HEK293 (cell line): ENCODE measurements at regions not wholly inside any gene's neighbourhood (a gene's known extent, or its start where the extent isn't known, plus 50 kb on each side); places are given as distances from the start of the nearest gene placed in this dataset.

Experiments used
- CTCF ChIA-PET: fragments of 350-600 bp; formaldehyde crosslinking; extraction: SDS; loops from one replicate; lab custom pipeline; 2021; ENCODE audit warnings: antibody characterized with exemption; lab: Yijun Ruan, JAX
- POLR2A ChIA-PET: fragments of 300-600 bp; formaldehyde crosslinking; extraction: SDS; loops from one replicate; lab custom pipeline; 2020; ENCODE audit warnings: antibody characterized with exemption, inconsistent platforms; lab: Yijun Ruan, JAX
- H3K27ac ChIP-seq: fragments of 200-500 bp; sonication (Bioruptor generic); 2 replicates; pipeline ENCODE4 v1.5.1; 2014; ENCODE audit warnings: low read depth, low read length, control low read depth, inconsistent platforms; ENCODE audit errors: extremely low read depth
- H3K36me3 ChIP-seq, 2 experiments: fragments of 200-500 bp in 1 of 2; sonication (Bioruptor generic) in 1 of 2; 1 replicate in 1 of 2; 2 replicates in 1 of 2; pipeline ENCODE4 v1.5.1; 2014 to 2017; ENCODE audit warnings: inconsistent platforms in 2 of 2, low read length in 2 of 2; ENCODE audit not compliant: control insufficient read depth in 2 of 2, insufficient read depth in 1 of 2
- H3K4me1 ChIP-seq: fragments of 200-500 bp; sonication (Bioruptor generic); 2 replicates; pipeline ENCODE4 v1.5.1; 2014; ENCODE audit warnings: mild to moderate bottlenecking, low read length, inconsistent platforms; ENCODE audit not compliant: control insufficient read depth, insufficient read depth
- H3K4me3 ChIP-seq: 2 replicates; pipeline ENCODE4 v1.5.1; 2011; ENCODE audit warnings: low read depth, mild to moderate bottlenecking, control low read depth, low read length, moderate library complexity
- H3K9me3 ChIP-seq: fragments of 200-500 bp; sonication (Bioruptor generic); 2 replicates; pipeline ENCODE4 v1.5.1; 2014; ENCODE audit warnings: low read depth, low read length, inconsistent platforms; ENCODE audit not compliant: control insufficient read depth, insufficient read depth
- BCL11B ChIP-seq: fragments of 450-650 bp; formaldehyde crosslinking; IDR thresholded peaks from 2 replicates; pipeline ENCODE4 v1.5.1; 2016; ENCODE audit warnings: low read depth, missing biosample characterization, missing genetic modification characterization
- GLI2 ChIP-seq: fragments of 450-650 bp; formaldehyde crosslinking; IDR thresholded peaks from 2 replicates; pipeline ENCODE4; 2017; ENCODE audit warnings: missing biosample characterization, missing genetic modification characterization, low read depth, borderline replicate concordance
- GLI4 ChIP-seq: fragments of 450-650 bp; formaldehyde crosslinking; IDR thresholded peaks from 2 replicates; pipeline ENCODE4 v1.5.1; 2016; ENCODE audit warnings: missing biosample characterization, missing genetic modification characterization
- HOXD13 ChIP-seq: sonication (generic); formaldehyde crosslinking; IDR thresholded peaks from 2 replicates; pipeline ENCODE4 v1.8.0; 2022; ENCODE audit warnings: missing genetic modification reagents, borderline replicate concordance
- PRDM1 ChIP-seq: fragments of 450-650 bp; formaldehyde crosslinking; IDR thresholded peaks from 2 replicates; pipeline ENCODE4; 2016; ENCODE audit warnings: missing biosample characterization, missing genetic modification characterization
- YY2 ChIP-seq: fragments of 450-650 bp; formaldehyde crosslinking; IDR thresholded peaks from 2 replicates; pipeline ENCODE4 v1.5.1; 2016; ENCODE audit warnings: missing biosample characterization, missing genetic modification characterization
- ZBTB44 ChIP-seq: fragments of 450-650 bp; IDR thresholded peaks from 2 replicates; pipeline ENCODE4 v1.5.1; 2018; ENCODE audit warnings: missing biosample characterization, mild to moderate bottlenecking, missing genetic modification characterization
- ZFP37 ChIP-seq: fragments of 450-650 bp; formaldehyde crosslinking; IDR thresholded peaks from 2 replicates; pipeline ENCODE4 v1.5.1; 2016; ENCODE audit warnings: missing biosample characterization, missing genetic modification characterization
- ZNF174 ChIP-seq: fragments of 450-650 bp; formaldehyde crosslinking; IDR thresholded peaks from 2 replicates; pipeline ENCODE4 v1.5.0; 2017; ENCODE audit warnings: missing biosample characterization, mild to moderate bottlenecking, missing genetic modification characterization
- ZNF184 ChIP-seq: fragments of 450-650 bp; IDR thresholded peaks from 2 replicates; pipeline ENCODE4 v1.5.1; 2018; ENCODE audit warnings: missing biosample characterization, mild to moderate bottlenecking, missing genetic modification characterization
- ZNF19 ChIP-seq: fragments of 450-650 bp; formaldehyde crosslinking; IDR thresholded peaks from 2 replicates; pipeline ENCODE4; 2016; ENCODE audit warnings: missing biosample characterization, missing genetic modification characterization, low read depth
- ZNF248 ChIP-seq: fragments of 450-650 bp; formaldehyde crosslinking; IDR thresholded peaks from 2 replicates; pipeline ENCODE4 v1.5.1; 2017; ENCODE audit warnings: missing biosample characterization, missing genetic modification characterization
- ZNF26 ChIP-seq: fragments of 450-650 bp; formaldehyde crosslinking; IDR thresholded peaks from 2 replicates; pipeline ENCODE4 v1.5.1; 2016; ENCODE audit warnings: missing biosample characterization, missing genetic modification characterization
- ZNF473 ChIP-seq: fragments of 450-650 bp; formaldehyde crosslinking; IDR thresholded peaks from 2 replicates; pipeline ENCODE4 v1.5.1; 2017; ENCODE audit warnings: missing biosample characterization, missing genetic modification characterization
- ZNF530 ChIP-seq: fragments of 450-650 bp; formaldehyde crosslinking; IDR thresholded peaks from 2 replicates; pipeline ENCODE4 v1.5.1; 2016; ENCODE audit warnings: low read depth, missing biosample characterization, missing genetic modification characterization
- ZNF580 ChIP-seq: fragments of 450-650 bp; formaldehyde crosslinking; IDR thresholded peaks from 2 replicates; pipeline ENCODE4 v1.5.1; 2016; ENCODE audit warnings: missing biosample characterization, missing genetic modification characterization
- ZNF585B ChIP-seq: fragments of 450-650 bp; formaldehyde crosslinking; IDR thresholded peaks from 2 replicates; pipeline ENCODE4 v1.5.1; 2016; ENCODE audit warnings: missing biosample characterization, missing genetic modification characterization
- ZNF623 ChIP-seq: fragments of 450-650 bp; formaldehyde crosslinking; IDR thresholded peaks from 2 replicates; pipeline ENCODE4 v1.5.1; 2016; ENCODE audit warnings: missing biosample characterization, missing genetic modification characterization
- ZNF664 ChIP-seq: fragments of 450-650 bp; formaldehyde crosslinking; IDR thresholded peaks from 2 replicates; pipeline ENCODE4 v1.5.1; 2016; ENCODE audit warnings: missing biosample characterization, missing genetic modification characterization
- ZNF707 ChIP-seq: fragments of 450-650 bp; formaldehyde crosslinking; IDR thresholded peaks from 2 replicates; pipeline ENCODE4 v1.5.1; 2016; ENCODE audit warnings: missing biosample characterization, missing genetic modification characterization
- ZNF768 ChIP-seq: fragments of 450-650 bp; formaldehyde crosslinking; IDR thresholded peaks from 2 replicates; pipeline ENCODE4 v1.5.1; 2018; ENCODE audit warnings: missing biosample characterization, mild to moderate bottlenecking, missing genetic modification characterization
- ZNF776 ChIP-seq: fragments of 450-650 bp; formaldehyde crosslinking; IDR thresholded peaks from 2 replicates; pipeline ENCODE4 v1.5.0; 2017; ENCODE audit warnings: missing biosample characterization, missing genetic modification characterization, borderline replicate concordance
- ZNF785 ChIP-seq: fragments of 450-650 bp; formaldehyde crosslinking; IDR thresholded peaks from 2 replicates; pipeline ENCODE4 v1.5.1; 2016; ENCODE audit warnings: missing biosample characterization, missing genetic modification characterization
- ZSCAN18 ChIP-seq: fragments of 450-650 bp; formaldehyde crosslinking; IDR thresholded peaks from 2 replicates; pipeline ENCODE4 v1.5.1; 2016; ENCODE audit warnings: missing biosample characterization, missing genetic modification characterization
- ZSCAN30 ChIP-seq: fragments of 450-650 bp; IDR thresholded peaks from 2 replicates; pipeline ENCODE4 v1.5.1; 2018; ENCODE audit warnings: missing biosample characterization, mild to moderate bottlenecking, missing genetic modification characterization, moderate library complexity
- TF ChIP-seq, protein P1 (sequence below): fragments of 450-650 bp; formaldehyde crosslinking; IDR thresholded peaks from 2 replicates; pipeline ENCODE4 v1.5.1; 2016; ENCODE audit warnings: missing biosample characterization, missing genetic modification characterization
- TF ChIP-seq, protein P2 (sequence below): fragments of 450-650 bp; formaldehyde crosslinking; IDR thresholded peaks from 2 replicates; pipeline ENCODE4 v1.5.1; 2016; ENCODE audit warnings: missing biosample characterization, missing genetic modification characterization

- TF ChIP-seq ZNF473 (tag by site-specific recombination) (no peak), ZNF707 (tag by site-specific recombination) (no peak), ZNF580 (tag by site-specific recombination) (no peak), ZNF174 (tag by site-specific recombination) (no peak)
- TF ChIP-seq, protein P1, sequence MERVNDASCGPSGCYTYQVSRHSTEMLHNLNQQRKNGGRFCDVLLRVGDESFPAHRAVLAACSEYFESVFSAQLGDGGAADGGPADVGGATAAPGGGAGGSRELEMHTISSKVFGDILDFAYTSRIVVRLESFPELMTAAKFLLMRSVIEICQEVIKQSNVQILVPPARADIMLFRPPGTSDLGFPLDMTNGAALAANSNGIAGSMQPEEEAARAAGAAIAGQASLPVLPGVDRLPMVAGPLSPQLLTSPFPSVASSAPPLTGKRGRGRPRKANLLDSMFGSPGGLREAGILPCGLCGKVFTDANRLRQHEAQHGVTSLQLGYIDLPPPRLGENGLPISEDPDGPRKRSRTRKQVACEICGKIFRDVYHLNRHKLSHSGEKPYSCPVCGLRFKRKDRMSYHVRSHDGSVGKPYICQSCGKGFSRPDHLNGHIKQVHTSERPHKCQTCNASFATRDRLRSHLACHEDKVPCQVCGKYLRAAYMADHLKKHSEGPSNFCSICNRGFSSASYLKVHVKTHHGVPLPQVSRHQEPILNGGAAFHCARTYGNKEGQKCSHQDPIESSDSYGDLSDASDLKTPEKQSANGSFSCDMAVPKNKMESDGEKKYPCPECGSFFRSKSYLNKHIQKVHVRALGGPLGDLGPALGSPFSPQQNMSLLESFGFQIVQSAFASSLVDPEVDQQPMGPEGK = no peak
- TF ChIP-seq, all 188 proteins: peak for 0
Observed at GRCh38 chr6:92460133-92460532, 959.2 kb downstream of the EPHA7 start (continued).

DNA sequence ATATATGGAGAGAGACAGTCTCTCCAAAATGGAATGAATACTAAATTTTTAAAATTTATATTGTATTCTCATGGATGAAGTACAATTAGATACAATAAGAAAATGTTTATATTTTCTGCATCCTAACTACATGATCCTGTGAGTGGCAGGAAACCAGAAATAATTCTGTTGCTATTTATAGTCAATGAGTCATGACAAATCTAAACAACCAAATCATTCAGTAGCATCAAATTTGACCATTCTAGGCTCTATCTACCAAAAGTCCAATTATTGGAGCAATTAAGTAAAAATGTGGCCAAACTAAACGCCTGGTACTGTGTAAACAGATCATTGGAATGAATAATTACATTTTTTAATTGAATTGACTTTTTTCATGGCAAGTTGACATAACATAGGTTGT lies 959.8 kb downstream of the EPHA7 start:
- Histone ChIP-seq H3K27ac (no peak overlapping the region), H3K4me1 (no peaks in the 10 kb centered on the region), H3K4me3 (no peak overlapping the region), H3K9me3 (no peaks in the 10 kb centered on the region), H3K36me3 (no peaks in the 10 kb centered on the region)
- TF ChIP-seq ZFP37 (tag by site-specific recombination) (no peak), ZNF19 (no peak), YY2 (tag by site-specific recombination) (no peak), ZSCAN30 (tag by site-specific recombination) (no peak), HOXD13 (no peak), ZNF768 (tag by site-specific recombination) (no peak), ZNF26 (tag by site-specific recombination) (no peak), ZNF530 (tag by site-specific recombination) (no peak), ZNF776 (tag by site-specific recombination) (no peak), GLI2 (tag by site-specific recombination) (no peak)
- POLR2A ChIA-PET = no interaction called here
- CTCF ChIA-PET = no interaction called here

GRCh38 chr6:92446052-92446451 lies 973.3 kb downstream of the EPHA7 start:
- TF ChIP-seq ZBTB44 (tag by site-specific recombination) (no peak), ZNF664 (no peak), BCL11B (tag by site-specific recombination) (no peak), ZNF184 (tag by site-specific recombination) (no peak), ZNF785 (tag by site-specific recombination) (no peak), GLI4 (tag by site-specific recombination) (no peak), ZSCAN18 (tag by site-specific recombination) (no peak), ZNF623 (no peak), ZNF707 (tag by site-specific recombination) (no peak), ZNF585B (tag by site-specific recombination) (no peak), PRDM1 (tag by site-specific recombination) (no peak), ZNF248 (tag by site-specific recombination) (no peak)
- TF ChIP-seq, protein P2, sequence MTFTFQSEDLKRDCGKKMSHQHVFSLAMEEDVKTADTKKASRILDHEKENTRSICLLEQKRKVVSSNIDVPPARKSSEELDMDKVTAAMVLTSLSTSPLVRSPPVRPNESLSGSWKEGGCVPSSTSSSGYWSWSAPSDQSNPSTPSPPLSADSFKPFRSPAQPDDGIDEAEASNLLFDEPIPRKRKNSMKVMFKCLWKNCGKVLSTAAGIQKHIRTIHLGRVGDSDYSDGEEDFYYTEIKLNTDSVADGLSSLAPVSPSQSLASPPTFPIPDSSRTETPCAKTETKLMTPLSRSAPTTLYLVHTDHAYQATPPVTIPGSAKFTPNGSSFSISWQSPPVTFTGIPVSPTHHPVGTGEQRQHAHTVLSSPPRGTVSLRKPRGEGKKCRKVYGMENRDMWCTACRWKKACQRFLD (tag by site-specific recombination) = no peak
- no peaks in the 10 kb centered on the region for H3K36me3 ChIP-seq
- no peaks in the 10 kb centered on the region for H3K4me1 ChIP-seq
- no peaks in the 10 kb centered on the region for H3K9me3 ChIP-seq
- ChIA-PET CTCF (no interaction called here), POLR2A (no interaction called here)
- no peak overlapping the region for H3K4me3 ChIP-seq
- no peak overlapping the region for H3K27ac ChIP-seq
